HG02763 (cell line): ENCODE measurements at regions not wholly inside any gene's neighbourhood (a gene's known extent, or its start where the extent isn't known, plus 50 kb on each side); places are given as distances from the start of the nearest gene placed in this dataset.

Source experiments
- ATAC-seq: cut with Tn5 transposase; IDR thresholded peaks from one replicate; pipeline ENCODE4 v1.9.1; 2021; ENCODE audit warnings: mild to moderate bottlenecking, moderate library complexity; ENCODE audit not compliant: unreplicated experiment

DNA sequence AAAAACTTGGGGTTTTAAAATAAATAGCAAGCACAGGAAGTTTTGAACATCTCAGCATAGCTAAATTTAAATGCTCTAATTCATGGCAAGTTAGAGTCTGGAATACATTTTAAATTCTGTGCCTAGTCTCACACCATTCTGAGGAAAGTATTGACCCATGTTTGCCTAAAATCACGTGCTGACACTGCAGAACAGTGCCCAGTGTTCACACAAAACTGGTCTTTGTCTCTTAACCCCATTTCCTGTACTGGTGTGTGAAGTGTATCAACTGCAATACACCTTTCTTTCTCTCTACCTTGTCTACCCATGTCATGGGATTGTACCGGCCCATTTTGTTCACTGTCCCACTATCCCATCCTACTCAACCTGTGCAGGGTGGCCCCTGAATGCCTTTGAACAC, 749.7 kb upstream of the POM121L12 start:
- no peak for ATAC-seq

DNA sequence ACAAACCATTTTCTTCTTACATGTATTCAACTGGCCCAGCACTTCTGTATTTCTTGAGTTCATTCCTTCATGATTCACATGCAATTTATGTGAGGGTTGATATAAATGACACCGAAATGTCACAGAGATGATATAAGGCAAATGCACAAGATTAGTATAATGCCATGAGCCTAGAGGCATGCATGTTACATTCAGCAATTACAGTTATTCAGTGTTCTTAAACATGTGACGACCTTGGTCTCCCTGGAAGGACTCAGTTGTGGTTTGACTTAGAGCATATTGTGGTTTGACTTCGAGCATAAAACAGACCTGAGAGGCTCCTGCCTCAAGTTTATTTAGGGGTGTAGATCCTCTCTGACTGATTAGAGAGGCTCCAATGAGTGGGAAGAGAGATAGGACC, 752.1 kb upstream of the POM121L12 start:
- no peak for ATAC-seq

DNA sequence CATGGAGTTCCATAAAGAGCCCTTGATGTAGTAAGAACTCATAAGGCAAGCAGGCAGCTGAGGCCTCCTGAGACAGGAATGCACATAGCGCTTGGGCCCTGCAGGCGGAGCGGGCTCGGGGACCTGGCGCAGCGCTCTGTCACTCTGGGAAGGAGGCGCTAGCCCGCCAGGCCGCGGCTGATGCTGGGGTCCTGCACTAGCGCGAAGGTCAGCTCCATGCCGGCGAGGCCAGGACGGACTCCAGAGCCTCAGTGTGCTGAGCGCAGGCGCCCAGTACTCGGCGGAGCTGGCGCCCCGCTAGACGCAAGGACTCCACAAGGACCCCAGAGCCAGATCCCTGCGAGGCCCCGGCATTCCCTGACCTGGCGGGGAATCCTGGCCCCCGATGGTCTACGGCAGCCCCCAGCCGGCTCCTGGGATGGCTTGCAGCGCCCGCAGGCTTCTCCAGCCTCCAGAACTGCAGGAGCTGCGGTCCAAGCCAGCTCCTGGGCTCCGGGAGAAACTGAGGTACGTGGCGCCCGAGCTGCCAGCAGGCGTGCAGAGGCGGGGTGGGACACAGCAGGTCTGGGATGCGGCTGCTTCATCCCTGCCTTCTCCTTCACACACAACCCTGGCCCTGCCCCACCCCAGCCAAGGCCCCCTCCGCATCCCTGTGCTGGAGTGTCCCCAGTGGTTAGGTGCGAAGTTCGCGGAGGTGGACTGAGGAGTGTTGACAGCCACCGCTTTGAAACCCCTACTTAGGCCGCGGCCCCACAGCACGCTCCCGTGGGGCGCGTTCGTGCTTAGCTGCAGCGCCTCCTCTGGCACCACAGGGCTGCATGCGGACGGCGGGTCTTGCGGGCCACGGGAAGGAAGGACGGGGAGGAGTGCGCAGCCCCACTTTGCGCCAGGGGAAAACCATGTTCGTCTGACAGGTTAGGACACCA, 761.5 kb upstream of the POM121L12 start:
- ATAC-seq = no peak

GRCh38 chr7:52271703-52272102, 763.7 kb upstream of the POM121L12 start:
- no peak for ATAC-seq

- no peak for ATAC-seq
Observed at GRCh38 chr7:52270301-52270700, 765.1 kb upstream of the POM121L12 start.

GRCh38 chr7:52269669-52270068, 765.8 kb upstream of the POM121L12 start:
- no peak for ATAC-seq

DNA sequence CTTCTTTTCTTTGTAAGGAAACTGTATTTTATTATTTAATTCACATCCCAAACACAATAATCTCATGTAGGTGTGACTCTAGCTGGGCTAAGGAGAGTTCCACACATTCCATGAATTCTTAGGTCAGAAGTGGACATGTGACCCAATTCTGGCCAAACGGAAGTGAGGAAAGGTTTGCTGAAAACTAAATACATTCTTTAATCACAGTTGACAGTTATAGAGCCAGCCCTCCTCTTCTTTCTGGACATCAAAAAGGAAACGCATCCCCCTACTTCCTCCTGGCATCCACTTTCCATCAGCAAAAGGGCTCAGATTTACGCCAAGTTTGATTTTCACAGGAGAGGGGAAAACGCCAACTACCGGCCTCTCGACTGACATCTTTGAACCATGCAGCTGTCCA, 774.4 kb upstream of the POM121L12 start:
- ATAC-seq = no peak

GRCh38 chr7:52260046-52260665, 775.3 kb upstream of the POM121L12 start:
- ATAC-seq = no peak

DNA sequence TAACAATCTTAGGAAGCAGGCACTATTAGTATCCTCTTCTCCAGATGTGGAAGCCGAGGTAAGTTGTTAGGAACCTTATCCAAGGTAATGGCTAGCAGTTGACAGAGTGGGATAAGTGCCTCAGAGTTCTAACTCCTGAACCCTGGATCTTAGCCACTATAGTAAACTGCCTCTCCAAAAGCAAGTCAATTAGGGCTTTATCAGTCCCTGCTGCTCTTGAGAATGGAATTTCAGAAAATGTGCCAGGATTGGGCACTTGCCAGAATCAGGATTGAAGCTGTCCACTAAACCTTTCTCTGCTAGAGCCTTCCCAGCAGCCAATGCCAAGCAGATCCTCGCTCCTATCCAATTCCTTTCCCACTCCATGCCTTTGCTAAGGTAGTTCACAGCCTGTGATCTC, 777.5 kb upstream of the POM121L12 start:
- ATAC-seq = no peak

- ATAC-seq = no peak
Observed at GRCh38 chr7:52254396-52255010, 780.9 kb upstream of the POM121L12 start.

DNA sequence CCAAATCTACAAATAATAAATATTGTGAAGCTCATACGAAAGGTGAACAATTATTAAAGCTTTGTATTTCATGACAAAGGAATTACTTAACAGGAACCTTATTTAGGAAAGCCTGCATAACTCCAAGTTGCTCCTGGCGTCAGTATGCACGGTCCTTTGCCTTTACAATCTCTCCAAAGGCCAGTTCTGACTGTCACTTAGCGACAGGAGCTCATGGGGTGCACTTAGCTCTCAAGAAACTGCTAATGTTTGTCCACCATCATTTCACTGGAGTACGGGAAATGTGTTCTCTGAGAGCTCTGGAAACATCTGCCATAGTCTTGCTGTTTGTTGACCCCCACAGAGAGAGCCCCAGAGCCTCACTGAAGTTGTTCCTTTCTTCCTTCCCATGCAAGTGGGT, 781.5 kb upstream of the POM121L12 start:
- no peak for ATAC-seq

- ATAC-seq = no peak
Observed at GRCh38 chr7:52249741-52250140, 785.7 kb upstream of the POM121L12 start.

- no peak for ATAC-seq
Observed at GRCh38 chr7:52247518-52247917, 787.9 kb upstream of the POM121L12 start.

- no peak for ATAC-seq
Observed at GRCh38 chr7:52243685-52244084, 791.7 kb upstream of the POM121L12 start.

DNA sequence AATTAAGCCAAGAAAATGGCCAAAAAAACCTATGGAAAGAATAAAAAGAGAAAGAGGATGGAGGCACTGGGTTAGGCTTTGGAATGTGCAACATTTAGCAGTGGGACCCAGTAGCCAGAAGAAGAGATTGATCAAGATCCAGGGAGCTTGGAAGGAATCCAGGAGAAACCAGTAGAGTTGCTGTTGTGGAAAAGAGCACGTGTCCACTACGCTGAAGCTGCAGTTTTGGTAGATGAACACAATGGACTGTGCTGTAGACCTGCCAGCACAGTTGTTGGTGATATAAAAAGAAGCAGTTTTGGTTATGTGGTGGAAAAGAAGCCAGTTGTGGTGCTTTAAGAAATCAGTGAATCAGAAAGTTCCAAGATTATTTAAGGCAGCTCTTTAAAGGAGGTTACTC, 802.2 kb upstream of the POM121L12 start:
- ATAC-seq = no peak

- no peak for ATAC-seq
Observed at GRCh38 chr7:52211930-52212329, 823.5 kb upstream of the POM121L12 start.

GRCh38 chr7:52209614-52210013, 825.8 kb upstream of the POM121L12 start:
- no peak for ATAC-seq

DNA sequence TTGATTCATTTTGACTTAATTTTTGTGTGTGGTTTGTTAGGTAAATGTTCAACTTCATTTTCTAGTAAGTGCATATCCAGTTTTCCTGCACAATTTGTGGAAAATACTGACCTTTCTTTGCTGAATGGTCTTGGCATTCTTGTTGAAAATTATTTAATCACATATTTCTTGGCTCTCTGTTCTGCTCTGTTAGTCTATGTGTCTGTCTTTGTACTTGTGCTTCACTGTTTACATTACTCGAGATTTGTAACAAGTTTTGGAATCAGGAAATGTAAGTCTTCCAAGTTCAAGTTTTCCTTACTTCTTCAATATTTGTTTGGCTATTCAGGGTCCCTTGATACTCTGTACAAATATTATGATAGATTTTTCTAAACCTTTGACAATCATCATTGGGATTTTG, 838.2 kb upstream of the POM121L12 start:
- ATAC-seq = no peak

GRCh38 chr7:52195664-52196063, 839.8 kb upstream of the POM121L12 start:
- ATAC-seq = no peak

- no peak for ATAC-seq
Observed at GRCh38 chr7:52189153-52189778, 846.2 kb upstream of the POM121L12 start.

- ATAC-seq = no peak
Observed at GRCh38 chr7:52184006-52184703, 851.3 kb upstream of the POM121L12 start.
